ENCODE measurements at regions not wholly inside any gene's neighbourhood (a gene's known extent, or its start where the extent isn't known, plus 50 kb on each side); places are given as distances from the start of the nearest gene placed in this dataset.

DNA sequence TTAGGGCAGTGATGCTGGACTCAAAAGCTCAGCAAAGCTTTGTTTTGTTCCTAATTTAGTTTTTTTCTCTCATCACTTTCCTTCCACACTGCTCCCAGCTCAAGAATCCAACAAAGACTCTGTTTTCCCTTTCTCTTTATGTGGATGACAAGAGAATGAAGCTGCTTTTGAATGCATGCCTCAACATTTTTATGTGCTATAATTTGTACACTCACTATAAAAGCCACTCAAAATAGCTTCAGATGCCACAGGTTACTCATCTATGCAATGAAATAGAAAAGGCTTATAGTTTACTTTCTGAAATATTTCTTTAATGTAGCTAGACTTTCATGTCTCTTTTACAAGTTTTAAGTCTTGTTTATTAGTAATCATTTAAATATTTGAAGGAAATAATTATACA, 714.9 kb downstream of the OTOL1 start:
- Histone ChIP-seq H3K27me3 (ENCODE audit: insufficient read depth, poor library complexity, severe bottlenecking) (no peaks in the 10 kb centered on the region), H3K4me3 (ENCODE audit: severe bottlenecking) (no peak overlapping the region), H3K36me3 (ENCODE audit: low read depth) (no peaks in the 10 kb centered on the region), H3K4me1 (ENCODE audit: insufficient read depth, poor library complexity, severe bottlenecking) (no peaks in the 10 kb centered on the region), H3K9me3 (ENCODE audit: severe bottlenecking) (no peaks in the 10 kb centered on the region), H3K27ac (ENCODE audit: poor library complexity, severe bottlenecking) (no peak overlapping the region)
- DNase-seq (ENCODE audit: low spot score), result no peak
- ATAC-seq (ENCODE audit: low read depth), result no peak
- TF ChIP-seq, protein P1, sequence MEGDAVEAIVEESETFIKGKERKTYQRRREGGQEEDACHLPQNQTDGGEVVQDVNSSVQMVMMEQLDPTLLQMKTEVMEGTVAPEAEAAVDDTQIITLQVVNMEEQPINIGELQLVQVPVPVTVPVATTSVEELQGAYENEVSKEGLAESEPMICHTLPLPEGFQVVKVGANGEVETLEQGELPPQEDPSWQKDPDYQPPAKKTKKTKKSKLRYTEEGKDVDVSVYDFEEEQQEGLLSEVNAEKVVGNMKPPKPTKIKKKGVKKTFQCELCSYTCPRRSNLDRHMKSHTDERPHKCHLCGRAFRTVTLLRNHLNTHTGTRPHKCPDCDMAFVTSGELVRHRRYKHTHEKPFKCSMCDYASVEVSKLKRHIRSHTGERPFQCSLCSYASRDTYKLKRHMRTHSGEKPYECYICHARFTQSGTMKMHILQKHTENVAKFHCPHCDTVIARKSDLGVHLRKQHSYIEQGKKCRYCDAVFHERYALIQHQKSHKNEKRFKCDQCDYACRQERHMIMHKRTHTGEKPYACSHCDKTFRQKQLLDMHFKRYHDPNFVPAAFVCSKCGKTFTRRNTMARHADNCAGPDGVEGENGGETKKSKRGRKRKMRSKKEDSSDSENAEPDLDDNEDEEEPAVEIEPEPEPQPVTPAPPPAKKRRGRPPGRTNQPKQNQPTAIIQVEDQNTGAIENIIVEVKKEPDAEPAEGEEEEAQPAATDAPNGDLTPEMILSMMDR (IDR thresholded peaks at IDR 0.05; ENCODE audit: poor library complexity, severe bottlenecking), result no peak

DNA sequence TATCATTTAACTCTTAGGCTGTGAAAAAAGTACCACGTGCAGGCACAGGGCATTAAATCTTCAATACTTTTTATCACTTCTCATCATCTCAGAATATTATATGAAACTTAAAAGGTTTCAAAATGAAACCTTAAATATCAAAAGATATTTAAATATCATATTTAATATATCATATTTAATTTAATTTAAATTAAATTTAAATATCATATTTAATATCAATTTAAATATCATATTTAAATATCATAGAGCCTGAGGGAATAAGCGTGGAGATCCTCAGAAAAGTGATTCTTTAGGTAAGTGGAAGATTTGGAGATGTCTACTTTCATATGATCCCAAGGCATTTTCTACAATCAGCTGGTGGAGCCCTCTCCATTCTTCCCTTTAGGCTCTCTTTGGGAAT, 716.6 kb downstream of the OTOL1 start:
- no peaks in the 10 kb centered on the region for H3K4me1 ChIP-seq (ENCODE audit: insufficient read depth, poor library complexity, severe bottlenecking)
- TF ChIP-seq, protein P1 (IDR thresholded peaks at IDR 0.05; ENCODE audit: poor library complexity, severe bottlenecking), result no peak
- no peaks in the 10 kb centered on the region for H3K36me3 ChIP-seq (ENCODE audit: low read depth)
- DNase-seq (ENCODE audit: low spot score) (no peak), ATAC-seq (ENCODE audit: low read depth) (no peak)
- H3K27me3 ChIP-seq (ENCODE audit: insufficient read depth, poor library complexity, severe bottlenecking), result no peaks in the 10 kb centered on the region
- no peaks in the 10 kb centered on the region for H3K9me3 ChIP-seq (ENCODE audit: severe bottlenecking)
- no peak overlapping the region for H3K27ac ChIP-seq (ENCODE audit: poor library complexity, severe bottlenecking)
- H3K4me3 ChIP-seq (ENCODE audit: severe bottlenecking), result no peak overlapping the region

DNA sequence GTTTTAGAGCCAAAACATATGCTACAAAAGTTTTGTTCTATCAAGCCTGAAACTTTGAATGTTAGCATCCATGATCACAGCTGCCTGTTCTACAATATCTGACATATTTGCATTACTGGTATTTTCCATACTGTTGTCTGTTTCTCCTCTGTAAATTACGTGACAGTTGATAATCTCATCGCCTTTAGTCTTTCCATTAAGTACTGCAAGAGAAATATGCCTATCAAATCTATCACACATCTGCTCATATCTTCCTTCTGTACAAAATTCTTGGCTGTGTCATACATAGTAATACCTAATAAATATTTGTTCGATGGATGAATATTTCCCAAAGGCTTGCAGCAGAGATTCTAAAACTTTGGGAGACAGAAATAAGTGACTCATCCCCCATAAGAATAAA, 717.3 kb downstream of the OTOL1 start:
- Histone ChIP-seq H3K4me1 (ENCODE audit: insufficient read depth, poor library complexity, severe bottlenecking) (no peaks in the 10 kb centered on the region), H3K27ac (ENCODE audit: poor library complexity, severe bottlenecking) (no peak overlapping the region), H3K27me3 (ENCODE audit: insufficient read depth, poor library complexity, severe bottlenecking) (no peaks in the 10 kb centered on the region), H3K36me3 (ENCODE audit: low read depth) (no peaks in the 10 kb centered on the region), H3K9me3 (ENCODE audit: severe bottlenecking) (no peaks in the 10 kb centered on the region), H3K4me3 (ENCODE audit: severe bottlenecking) (no peak overlapping the region)
- ATAC-seq (ENCODE audit: low read depth), result no peak
- no peak for DNase-seq (ENCODE audit: low spot score)
- TF ChIP-seq, protein P1 (IDR thresholded peaks at IDR 0.05; ENCODE audit: poor library complexity, severe bottlenecking), result no peak

DNA sequence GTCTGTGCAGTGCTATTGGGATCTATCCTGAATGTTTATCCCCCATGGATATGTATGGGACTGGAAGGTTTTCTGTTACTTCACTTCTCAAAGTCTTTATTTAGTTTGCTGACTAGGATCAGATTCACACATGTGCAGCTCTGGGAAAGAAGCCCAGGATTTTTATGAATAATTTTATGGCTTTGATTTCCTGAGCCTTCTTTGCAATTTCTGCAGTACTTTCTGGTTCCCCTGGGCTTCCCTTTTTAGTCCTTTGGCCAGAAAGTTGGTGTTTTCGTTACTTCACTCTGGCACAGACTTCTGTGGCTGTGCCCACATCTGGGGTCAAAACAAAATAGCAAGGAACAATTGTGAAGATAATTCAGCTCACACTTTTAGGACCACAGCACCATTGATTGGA, 721.0 kb downstream of the OTOL1 start:
- Histone ChIP-seq H3K9me3 (ENCODE audit: severe bottlenecking) (no peaks in the 10 kb centered on the region), H3K4me3 (ENCODE audit: severe bottlenecking) (no peak overlapping the region), H3K27me3 (ENCODE audit: insufficient read depth, poor library complexity, severe bottlenecking) (no peaks in the 10 kb centered on the region), H3K4me1 (ENCODE audit: insufficient read depth, poor library complexity, severe bottlenecking) (no peaks in the 10 kb centered on the region), H3K27ac (ENCODE audit: poor library complexity, severe bottlenecking) (no peak overlapping the region), H3K36me3 (ENCODE audit: low read depth) (no peaks in the 10 kb centered on the region)
- DNase-seq (ENCODE audit: low spot score) (no peak), ATAC-seq (ENCODE audit: low read depth) (no peak)
- TF ChIP-seq, protein P1 (IDR thresholded peaks at IDR 0.05; ENCODE audit: poor library complexity, severe bottlenecking), result no peak

DNA sequence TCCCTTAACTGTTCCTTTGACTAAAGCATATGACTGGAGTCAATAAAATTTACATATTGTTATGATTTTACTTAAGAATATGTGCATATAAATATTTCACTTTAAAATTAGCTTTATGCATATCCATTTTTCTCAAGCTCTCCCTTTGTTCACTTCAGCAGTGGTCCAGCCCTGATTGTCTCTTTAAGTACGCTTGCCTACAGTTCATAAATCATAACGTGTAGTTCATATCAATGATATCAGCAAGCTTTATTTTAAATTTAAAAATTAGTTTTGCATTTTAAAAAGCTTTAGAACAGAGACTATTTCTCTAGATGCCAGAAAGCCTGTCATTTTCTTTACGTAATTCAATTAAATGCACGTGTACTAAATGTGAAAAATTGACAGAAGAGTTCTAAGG, 721.9 kb downstream of the OTOL1 start:
- Histone ChIP-seq H3K4me1 (ENCODE audit: insufficient read depth, poor library complexity, severe bottlenecking) (no peaks in the 10 kb centered on the region), H3K4me3 (ENCODE audit: severe bottlenecking) (no peak overlapping the region)

More for the DNA sequence above, 721.9 kb downstream of the OTOL1 start:
- Histone ChIP-seq H3K27me3 (ENCODE audit: insufficient read depth, poor library complexity, severe bottlenecking) (no peaks in the 10 kb centered on the region), H3K36me3 (ENCODE audit: low read depth) (no peaks in the 10 kb centered on the region), H3K27ac (ENCODE audit: poor library complexity, severe bottlenecking) (no peak overlapping the region), H3K9me3 (ENCODE audit: severe bottlenecking) (no peaks in the 10 kb centered on the region)
- TF ChIP-seq, protein P1 (IDR thresholded peaks at IDR 0.05; ENCODE audit: poor library complexity, severe bottlenecking), result no peak
- no peak for DNase-seq (ENCODE audit: low spot score)
- ATAC-seq (ENCODE audit: low read depth), result no peak

Data from RWPE2 (cell line).